Neural cell (in vitro differentiated cells): ENCODE measurements at regions not wholly inside any gene's neighbourhood (a gene's known extent, or its start where the extent isn't known, plus 50 kb on each side); places are given as distances from the start of the nearest gene placed in this dataset.
A peak's percentile ranks its signal among the peaks of the same experiment; 100 is the strongest.

Source experiments
- H2AFZ ChIP-seq: fragments of 200-600, 300-800 bp; sonication (generic), shearing (Covaris generic); 2 replicates; pipeline ENCODE4 v1.6.0; 2014; ENCODE audit warnings: low read depth, mild to moderate bottlenecking, antibody characterized with exemption, low read length, moderate library complexity
- H3F3A ChIP-seq: fragments of 200-600 bp; shearing (Covaris generic); 2 replicates; pipeline ENCODE4 v1.6.1; 2016; ENCODE audit warnings: mild to moderate bottlenecking, moderate library complexity, mixed read lengths, antibody characterized with exemption, low read length; ENCODE audit not compliant: insufficient read depth, poor library complexity, severe bottlenecking
- H3K27ac ChIP-seq: fragments of 200-600, 300-800 bp; sonication (generic), shearing (Covaris generic); 2 replicates; pipeline ENCODE4 v1.5.1; 2014; ENCODE audit warnings: mild to moderate bottlenecking, low read length, moderate library complexity
- H3K27me3 ChIP-seq: fragments of 300-800, 200-600 bp; sonication (generic), shearing (Covaris generic); 2 replicates; pipeline ENCODE4 v1.6.0; 2014; ENCODE audit warnings: mild to moderate bottlenecking, low read depth, low read length, moderate library complexity; ENCODE audit not compliant: insufficient read depth
- H3K36me3 ChIP-seq: fragments of 300-800, 200-600 bp; sonication (generic), shearing (Covaris generic); 2 replicates; pipeline ENCODE4 v1.5.1; 2014; ENCODE audit warnings: mild to moderate bottlenecking, antibody characterized with exemption, low read length, moderate library complexity; ENCODE audit not compliant: insufficient read depth
- H3K4me2 ChIP-seq: fragments of 300-800, 200-600 bp; sonication (generic), shearing (Covaris generic); 2 replicates; pipeline ENCODE4 v1.6.0; 2014; ENCODE audit warnings: mild to moderate bottlenecking, low read length
- H3K4me3 ChIP-seq: fragments of 300-800, 200-600 bp; sonication (generic), shearing (Covaris generic); 2 replicates; pipeline ENCODE4 v1.5.1; 2014; ENCODE audit warnings: mild to moderate bottlenecking, low read length, moderate library complexity
- H3K79me2 ChIP-seq: fragments of 200-600 bp; shearing (Covaris generic); replicated peaks from 2 replicates; pipeline ENCODE4 v1.6.0; 2014; ENCODE audit warnings: mild to moderate bottlenecking, low read length, moderate library complexity; ENCODE audit not compliant: insufficient read depth
- H3K9ac ChIP-seq: fragments of 300-800, 200-600 bp; sonication (generic), shearing (Covaris generic); 2 replicates; pipeline ENCODE4 v1.6.1; 2016; ENCODE audit warnings: mild to moderate bottlenecking, low read length, mixed read lengths
- H3K9me2 ChIP-seq: fragments of 200-600 bp; shearing (Covaris generic); 2 replicates; pipeline ENCODE4 v1.6.1; 2016; ENCODE audit warnings: mild to moderate bottlenecking, low read length, mixed read lengths; ENCODE audit not compliant: insufficient read depth
- H3K9me3 ChIP-seq: fragments of 200-600, 300-800 bp; sonication (generic), shearing (Covaris generic); 2 replicates; pipeline ENCODE4 v1.6.1; 2016; ENCODE audit warnings: mild to moderate bottlenecking, mixed run types, low read length, moderate library complexity, mixed read lengths
- H4K20me1 ChIP-seq: fragments of 200-600 bp; shearing (Covaris generic); 2 replicates; pipeline ENCODE4 v1.6.1; 2016; ENCODE audit warnings: mild to moderate bottlenecking, mixed run types; ENCODE audit not compliant: insufficient read depth
- EP300 ChIP-seq: fragments of 450-650 bp; conservative IDR thresholded peaks from 2 replicates; pipeline ENCODE4 v1.6.1; 2014; ENCODE audit warnings: antibody characterized with exemption, mild to moderate bottlenecking, moderate library complexity; ENCODE audit not compliant: poor library complexity, severe bottlenecking
- EZH2 ChIP-seq: fragments of 200-600, 300-800 bp; shearing (Covaris generic), sonication (generic); IDR thresholded peaks from 2 replicates; pipeline ENCODE4 v1.6.1; 2014; ENCODE audit warnings: antibody characterized with exemption, low read length, borderline replicate concordance, mild to moderate bottlenecking; ENCODE audit not compliant: insufficient read depth, poor library complexity, severe bottlenecking
- MXI1 ChIP-seq: fragments of 450-650 bp; conservative IDR thresholded peaks from 2 replicates; pipeline ENCODE4 v1.6.1; 2014; ENCODE audit warnings: antibody characterized with exemption, mild to moderate bottlenecking; ENCODE audit not compliant: poor library complexity, severe bottlenecking
- POLR2AphosphoS5 ChIP-seq: IDR thresholded peaks from 2 replicates; pipeline ENCODE4 v1.6.1; 2012
- RAD21 ChIP-seq: fragments of 450-650 bp; conservative IDR thresholded peaks from 2 replicates; pipeline ENCODE4 v1.6.1; 2014; ENCODE audit warnings: antibody characterized with exemption, mild to moderate bottlenecking, moderate library complexity
- SMC3 ChIP-seq: fragments of 450-650 bp; conservative IDR thresholded peaks from 2 replicates; pipeline ENCODE4 v1.6.1; 2014; ENCODE audit warnings: antibody characterized with exemption, mild to moderate bottlenecking, moderate library complexity; ENCODE audit not compliant: poor library complexity
- TAF1 ChIP-seq: IDR thresholded peaks from 2 replicates; pipeline ENCODE4 v1.6.1; 2012; ENCODE audit warnings: low read depth
- TF ChIP-seq, protein P1 (sequence below): IDR thresholded peaks from 2 replicates; pipeline ENCODE4 v1.6.1; 2012; ENCODE audit warnings: borderline replicate concordance
- TF ChIP-seq, protein P2 (sequence below): fragments of 450-650 bp; IDR thresholded peaks from 2 replicates; pipeline ENCODE4 v1.5.1; 2014; ENCODE audit warnings: antibody characterized with exemption, mild to moderate bottlenecking, moderate library complexity; ENCODE audit not compliant: poor library complexity, severe bottlenecking

DNA sequence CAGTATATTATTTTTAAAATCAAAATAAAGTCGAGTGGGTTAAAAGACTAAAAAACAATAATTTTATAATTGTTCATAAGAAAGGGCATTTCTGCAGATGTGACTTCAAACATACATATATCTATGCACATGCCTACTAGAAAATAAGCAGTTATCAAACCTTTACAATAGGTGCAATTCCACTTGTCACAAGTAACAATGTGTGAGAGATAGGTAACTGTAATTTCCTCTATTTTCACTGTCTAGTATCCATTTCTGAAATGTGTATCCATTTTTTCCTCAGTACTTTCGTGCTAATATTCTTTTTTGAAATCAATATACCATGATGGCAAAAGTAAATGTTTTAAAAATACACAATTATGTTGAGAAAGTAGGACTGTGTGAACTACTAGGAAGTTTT is 96.9 kb upstream of the GNAI1 start:
- no peak for TF ChIP-seq MXI1
- peak; percentile 81 for TF ChIP-seq POLR2AphosphoS5
- peak; percentile 85 for TF ChIP-seq EP300
- Histone ChIP-seq H4K20me1 (no peaks in the 10 kb centered on the region), H3K9me3 (no peaks in the 10 kb centered on the region), H3K9me2 (no peaks in the 10 kb centered on the region), H3K36me3 (no peaks in the 10 kb centered on the region), H3K27me3 (no peaks in the 10 kb centered on the region), H3K27ac (no peak overlapping the region), H3K4me2 (no peak overlapping the region), H3F3A (no peaks in the 10 kb centered on the region), H3K9ac (no peak overlapping the region), H3K79me2 (no peaks in the 10 kb centered on the region), H2AFZ (no peak overlapping the region), H3K4me3 (no peak overlapping the region)

DNA sequence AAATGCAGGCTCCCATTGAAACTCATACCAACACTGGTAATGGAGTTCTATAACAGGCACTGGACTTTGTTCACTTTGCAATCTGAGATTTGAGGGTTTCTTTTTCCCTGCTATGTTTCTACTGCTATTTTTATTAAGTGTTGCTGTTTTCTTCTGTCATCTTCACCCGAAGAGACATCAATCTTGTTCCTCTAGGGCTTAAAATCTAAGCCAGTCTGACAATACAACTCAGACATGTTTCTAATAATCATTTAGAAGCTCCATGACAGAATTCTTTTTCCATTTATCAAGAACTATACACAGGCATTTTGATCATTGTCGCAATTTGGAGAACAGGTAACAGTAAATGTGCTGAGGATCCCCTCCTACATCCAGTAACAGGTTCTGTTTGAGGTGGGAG is 98.5 kb upstream of the GNAI1 start:
- Histone ChIP-seq H4K20me1 (no peaks in the 10 kb centered on the region), H3K36me3 (no peaks in the 10 kb centered on the region), H3K4me2 (no peak overlapping the region), H2AFZ (no peak overlapping the region), H3K4me3 (no peak overlapping the region), H3F3A (no peaks in the 10 kb centered on the region), H3K27me3 (no peaks in the 10 kb centered on the region), H3K9me2 (no peaks in the 10 kb centered on the region), H3K9ac (no peak overlapping the region), H3K79me2 (no peaks in the 10 kb centered on the region), H3K27ac (no peak overlapping the region), H3K9me3 (no peaks in the 10 kb centered on the region)
- TF ChIP-seq, protein P1, sequence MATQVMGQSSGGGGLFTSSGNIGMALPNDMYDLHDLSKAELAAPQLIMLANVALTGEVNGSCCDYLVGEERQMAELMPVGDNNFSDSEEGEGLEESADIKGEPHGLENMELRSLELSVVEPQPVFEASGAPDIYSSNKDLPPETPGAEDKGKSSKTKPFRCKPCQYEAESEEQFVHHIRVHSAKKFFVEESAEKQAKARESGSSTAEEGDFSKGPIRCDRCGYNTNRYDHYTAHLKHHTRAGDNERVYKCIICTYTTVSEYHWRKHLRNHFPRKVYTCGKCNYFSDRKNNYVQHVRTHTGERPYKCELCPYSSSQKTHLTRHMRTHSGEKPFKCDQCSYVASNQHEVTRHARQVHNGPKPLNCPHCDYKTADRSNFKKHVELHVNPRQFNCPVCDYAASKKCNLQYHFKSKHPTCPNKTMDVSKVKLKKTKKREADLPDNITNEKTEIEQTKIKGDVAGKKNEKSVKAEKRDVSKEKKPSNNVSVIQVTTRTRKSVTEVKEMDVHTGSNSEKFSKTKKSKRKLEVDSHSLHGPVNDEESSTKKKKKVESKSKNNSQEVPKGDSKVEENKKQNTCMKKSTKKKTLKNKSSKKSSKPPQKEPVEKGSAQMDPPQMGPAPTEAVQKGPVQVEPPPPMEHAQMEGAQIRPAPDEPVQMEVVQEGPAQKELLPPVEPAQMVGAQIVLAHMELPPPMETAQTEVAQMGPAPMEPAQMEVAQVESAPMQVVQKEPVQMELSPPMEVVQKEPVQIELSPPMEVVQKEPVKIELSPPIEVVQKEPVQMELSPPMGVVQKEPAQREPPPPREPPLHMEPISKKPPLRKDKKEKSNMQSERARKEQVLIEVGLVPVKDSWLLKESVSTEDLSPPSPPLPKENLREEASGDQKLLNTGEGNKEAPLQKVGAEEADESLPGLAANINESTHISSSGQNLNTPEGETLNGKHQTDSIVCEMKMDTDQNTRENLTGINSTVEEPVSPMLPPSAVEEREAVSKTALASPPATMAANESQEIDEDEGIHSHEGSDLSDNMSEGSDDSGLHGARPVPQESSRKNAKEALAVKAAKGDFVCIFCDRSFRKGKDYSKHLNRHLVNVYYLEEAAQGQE = no peak
- TF ChIP-seq EP300 (peak; percentile 88), TAF1 (no peak), SMC3 (no peak), POLR2AphosphoS5 (peak; percentile 67)
- TF ChIP-seq, protein P2, sequence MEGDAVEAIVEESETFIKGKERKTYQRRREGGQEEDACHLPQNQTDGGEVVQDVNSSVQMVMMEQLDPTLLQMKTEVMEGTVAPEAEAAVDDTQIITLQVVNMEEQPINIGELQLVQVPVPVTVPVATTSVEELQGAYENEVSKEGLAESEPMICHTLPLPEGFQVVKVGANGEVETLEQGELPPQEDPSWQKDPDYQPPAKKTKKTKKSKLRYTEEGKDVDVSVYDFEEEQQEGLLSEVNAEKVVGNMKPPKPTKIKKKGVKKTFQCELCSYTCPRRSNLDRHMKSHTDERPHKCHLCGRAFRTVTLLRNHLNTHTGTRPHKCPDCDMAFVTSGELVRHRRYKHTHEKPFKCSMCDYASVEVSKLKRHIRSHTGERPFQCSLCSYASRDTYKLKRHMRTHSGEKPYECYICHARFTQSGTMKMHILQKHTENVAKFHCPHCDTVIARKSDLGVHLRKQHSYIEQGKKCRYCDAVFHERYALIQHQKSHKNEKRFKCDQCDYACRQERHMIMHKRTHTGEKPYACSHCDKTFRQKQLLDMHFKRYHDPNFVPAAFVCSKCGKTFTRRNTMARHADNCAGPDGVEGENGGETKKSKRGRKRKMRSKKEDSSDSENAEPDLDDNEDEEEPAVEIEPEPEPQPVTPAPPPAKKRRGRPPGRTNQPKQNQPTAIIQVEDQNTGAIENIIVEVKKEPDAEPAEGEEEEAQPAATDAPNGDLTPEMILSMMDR = no peak

DNA sequence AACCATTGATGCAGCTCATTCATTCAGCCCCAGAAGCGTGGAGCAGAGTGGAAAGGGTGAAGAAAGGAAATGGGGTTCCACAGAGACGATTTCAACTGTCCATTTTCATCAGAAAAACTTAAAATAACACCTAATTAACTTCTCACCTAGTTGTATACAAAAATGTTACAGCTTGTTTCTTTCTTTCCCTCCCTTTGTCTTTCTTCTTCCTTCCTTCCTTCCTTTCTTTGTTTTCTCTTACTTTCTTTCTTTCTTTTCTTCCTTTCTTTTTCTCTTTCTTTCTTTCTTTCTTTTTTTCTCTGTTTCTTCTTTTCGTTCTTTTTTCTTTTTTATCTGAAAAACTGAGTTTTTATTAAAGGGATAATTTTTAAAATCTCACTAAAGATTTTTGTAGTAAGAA is 105.9 kb upstream of the GNAI1 start:
- Histone ChIP-seq H4K20me1 (no peaks in the 10 kb centered on the region), H3F3A (no peaks in the 10 kb centered on the region), H3K27ac (no peak overlapping the region), H3K9me2 (no peaks in the 10 kb centered on the region), H3K9ac (no peak overlapping the region), H3K4me3 (no peak overlapping the region), H3K4me2 (no peak overlapping the region), H3K36me3 (no peaks in the 10 kb centered on the region), H2AFZ (no peak overlapping the region), H3K79me2 (no peaks in the 10 kb centered on the region), H3K27me3 (no peaks in the 10 kb centered on the region), H3K9me3 (no peaks in the 10 kb centered on the region)
- TF ChIP-seq TAF1 = no peak
- TF ChIP-seq, protein P1 = no peak
- TF ChIP-seq EZH2 = no peak
- TF ChIP-seq EP300 = no peak
- TF ChIP-seq, protein P2 = no peak
- TF ChIP-seq SMC3 = no peak
- TF ChIP-seq POLR2AphosphoS5 = no peak
- TF ChIP-seq MXI1 = no peak
- TF ChIP-seq RAD21 = no peak
